Skeletal muscle tissue (tissue), 3 donors: ENCODE measurements at regions not wholly inside any gene's neighbourhood (a gene's known extent, or its start where the extent isn't known, plus 50 kb on each side); places are given as distances from the start of the nearest gene placed in this dataset.
"Not testable (repeated sequence)": the region's sequence is repeated elsewhere in the genome, so short reads cannot be mapped to it uniquely, and the experiment has no call there.

ENCODE experiments used
- H3K27ac ChIP-seq: one replicate; pipeline ENCODE4 v1.7.0; 2013; ENCODE audit warnings: mild to moderate bottlenecking, low read depth, low read length, inconsistent platforms
- H3K27me3 ChIP-seq, 3 donors: one replicate each; pipeline ENCODE4 v1.7.0; 2013; ENCODE audit warnings: low read length in 3 of 3; ENCODE audit not compliant: control insufficient read depth in 3 of 3, insufficient read depth in 3 of 3
- H3K36me3 ChIP-seq, 3 donors: one replicate each; pipeline ENCODE4 v1.7.0; 2013; ENCODE audit warnings: low read length in 3 of 3; ENCODE audit not compliant: control insufficient read depth in 3 of 3, insufficient read depth in 3 of 3
- H3K4me1 ChIP-seq, 3 donors: one replicate each; pipeline ENCODE4 v1.7.0; 2013; ENCODE audit warnings: low read length in 3 of 3, mild to moderate bottlenecking in 3 of 3; ENCODE audit not compliant: control insufficient read depth in 3 of 3, insufficient read depth in 3 of 3
- H3K4me3 ChIP-seq, 3 donors: one replicate each; pipeline ENCODE4 v1.7.0; 2013; ENCODE audit warnings: low read length in 3 of 3
- H3K9ac ChIP-seq, 3 donors: one replicate each; pipeline ENCODE4 v1.7.0; 2013; ENCODE audit warnings: low read length in 3 of 3, mild to moderate bottlenecking in 3 of 3, moderate library complexity in 2 of 3, low read depth in 1 of 3
- H3K9me3 ChIP-seq, 3 donors: one replicate each; pipeline ENCODE4 v1.7.0; 2013; ENCODE audit warnings: low read length in 3 of 3; ENCODE audit not compliant: control insufficient read depth in 3 of 3
- donor health status: Osteomylitis.

GRCh38 chr2:208892203-208892602 lies 485.6 kb downstream of the PTH2R start:
- peaks cover 0 to 2% (median 0%) of the 10 kb centered on the region in 3 donors for H3K9me3 ChIP-seq
- no peak overlapping the region for H3K4me3 ChIP-seq
- no peak overlapping the region for H3K9ac ChIP-seq
- no peaks in the 10 kb centered on the region for H3K4me1 ChIP-seq
- H3K27ac ChIP-seq, result no peak overlapping the region
- no peaks in the 10 kb centered on the region for H3K36me3 ChIP-seq
- H3K27me3 ChIP-seq, result no peaks in the 10 kb centered on the region

DNA sequence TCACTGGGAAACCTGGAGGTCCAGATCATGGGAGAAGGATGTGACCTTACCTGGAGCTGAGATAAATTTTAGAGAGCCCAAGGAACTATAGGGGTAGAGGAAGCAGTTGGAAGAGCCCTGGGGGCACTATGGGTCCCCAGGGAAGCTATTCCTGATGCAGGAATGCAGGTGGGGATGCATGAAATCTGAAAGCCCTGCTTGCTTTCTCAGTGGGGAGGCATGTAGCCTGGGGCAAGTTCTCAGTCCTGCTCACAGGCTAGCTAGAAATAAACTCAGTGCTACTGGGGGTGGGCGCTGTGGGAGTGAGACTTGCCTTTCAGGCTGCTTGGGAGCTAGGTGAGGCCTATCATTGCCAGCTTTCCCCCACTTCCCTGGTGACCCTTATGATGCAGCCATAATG lies 499.7 kb downstream of the PTH2R start:
- H3K9me3 ChIP-seq, result peaks cover 0 to 2% (median 0%) of the 10 kb centered on the region in 3 donors
- no peaks in the 10 kb centered on the region for H3K27me3 ChIP-seq
- no peak overlapping the region for H3K4me3 ChIP-seq
- no peaks in the 10 kb centered on the region for H3K4me1 ChIP-seq
- no peak overlapping the region for H3K9ac ChIP-seq
- H3K36me3 ChIP-seq, result no peaks in the 10 kb centered on the region
- no peak overlapping the region for H3K27ac ChIP-seq

DNA sequence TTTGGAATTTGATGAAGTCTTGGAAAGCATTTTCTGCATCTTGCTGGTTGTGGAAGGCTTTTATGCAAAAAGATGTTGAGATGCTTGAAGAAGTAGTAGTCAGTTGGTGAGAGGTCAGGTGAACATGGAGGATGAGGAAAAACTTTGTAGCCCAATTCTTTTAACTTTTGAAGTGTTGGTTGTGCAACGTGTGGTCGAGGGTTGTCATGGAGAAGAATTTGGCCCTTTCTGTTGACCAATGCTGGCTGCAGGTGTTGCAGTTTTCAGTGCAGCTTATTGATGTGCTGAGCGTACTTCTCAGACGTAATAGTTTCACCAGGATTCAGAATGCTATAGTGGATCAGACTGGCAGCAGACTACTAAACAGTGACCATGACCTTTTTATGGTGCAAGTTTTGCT lies 508.4 kb upstream of the MAP2 start:
- H3K4me3 ChIP-seq, result no peak overlapping the region
- H3K9me3 ChIP-seq, result peaks cover 0 to 2% (median 0%) of the 10 kb centered on the region in 3 donors
- H3K9ac ChIP-seq, result no peak overlapping the region
- H3K4me1 ChIP-seq, result no peaks in the 10 kb centered on the region
- H3K27me3 ChIP-seq, result no peaks in the 10 kb centered on the region
- H3K27ac ChIP-seq, result no peak overlapping the region
- no peaks in the 10 kb centered on the region for H3K36me3 ChIP-seq

GRCh38 chr2:208916881-208917280 lies 507.0 kb upstream of the MAP2 start:
- no peak overlapping the region for H3K9ac ChIP-seq
- H3K27me3 ChIP-seq, result no peaks in the 10 kb centered on the region
- H3K4me1 ChIP-seq, result no peaks in the 10 kb centered on the region
- no peak overlapping the region for H3K27ac ChIP-seq
- no peak overlapping the region for H3K4me3 ChIP-seq
- H3K36me3 ChIP-seq, result no peaks in the 10 kb centered on the region
- no peaks in the 10 kb centered on the region for H3K9me3 ChIP-seq

- not testable (repeated sequence) for H3K36me3 ChIP-seq, H3K9ac ChIP-seq, H3K27ac ChIP-seq, H3K27me3 ChIP-seq, H3K9me3 ChIP-seq, H3K4me1 ChIP-seq, H3K4me3 ChIP-seq
Measured at GRCh38 chr2:208921358-208921757, 502.5 kb upstream of the MAP2 start.

GRCh38 chr2:208927867-208928266 lies 496.0 kb upstream of the MAP2 start:
- no peaks in the 10 kb centered on the region for H3K27me3 ChIP-seq
- no peak overlapping the region for H3K4me3 ChIP-seq
- H3K36me3 ChIP-seq, result no peaks in the 10 kb centered on the region
- H3K9me3 ChIP-seq, result no peaks in the 10 kb centered on the region
- no peaks in the 10 kb centered on the region for H3K4me1 ChIP-seq
- H3K27ac ChIP-seq, result no peak overlapping the region
- H3K9ac ChIP-seq, result no peak overlapping the region

GRCh38 chr2:208929139-208929864 lies 494.5 kb upstream of the MAP2 start:
- Histone ChIP-seq H3K27me3 (no peaks in the 10 kb centered on the region), H3K27ac (no peak overlapping the region), H3K4me3 (no peak overlapping the region), H3K9ac (no peak overlapping the region), H3K9me3 (no peaks in the 10 kb centered on the region), H3K4me1 (no peaks in the 10 kb centered on the region), H3K36me3 (no peaks in the 10 kb centered on the region)

- Histone ChIP-seq H3K9ac (no peak overlapping the region), H3K36me3 (no peaks in the 10 kb centered on the region), H3K4me3 (no peak overlapping the region), H3K27ac (no peak overlapping the region), H3K4me1 (no peaks in the 10 kb centered on the region), H3K9me3 (no peaks in the 10 kb centered on the region), H3K27me3 (no peaks in the 10 kb centered on the region)
Measured at GRCh38 chr2:208929894-208930427, 493.9 kb upstream of the MAP2 start.

GRCh38 chr2:208935531-208935930 lies 488.3 kb upstream of the MAP2 start:
- Histone ChIP-seq H3K27me3 (no peaks in the 10 kb centered on the region), H3K36me3 (no peaks in the 10 kb centered on the region), H3K9ac (no peak overlapping the region), H3K9me3 (no peaks in the 10 kb centered on the region), H3K27ac (no peak overlapping the region), H3K4me3 (no peak overlapping the region), H3K4me1 (no peaks in the 10 kb centered on the region)

DNA sequence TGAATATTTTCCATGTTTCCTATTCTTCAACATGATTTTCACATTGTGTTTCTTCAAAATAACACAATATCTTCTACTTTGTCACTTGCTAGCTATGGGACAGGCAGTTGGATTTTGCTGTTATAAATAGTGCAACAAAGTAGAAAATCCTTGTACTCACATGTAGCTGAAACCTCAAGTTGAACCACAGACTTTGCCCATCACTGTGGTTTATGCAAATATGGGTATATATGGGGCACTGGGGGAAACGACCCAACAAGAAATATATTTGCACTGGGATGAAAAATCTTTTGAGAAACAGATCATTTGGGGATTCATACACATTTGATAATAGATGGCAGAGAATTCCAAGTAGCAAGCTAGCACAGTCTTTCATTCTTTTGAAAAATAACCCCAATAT lies 486.3 kb upstream of the MAP2 start:
- H3K27ac ChIP-seq, result no peak overlapping the region
- no peaks in the 10 kb centered on the region for H3K27me3 ChIP-seq
- no peak overlapping the region for H3K9ac ChIP-seq
- H3K36me3 ChIP-seq, result no peaks in the 10 kb centered on the region
- H3K4me1 ChIP-seq, result no peaks in the 10 kb centered on the region
- H3K9me3 ChIP-seq, result no peaks in the 10 kb centered on the region
- H3K4me3 ChIP-seq, result no peak overlapping the region
